Endothelial cell of umbilical vein (primary cell): ENCODE measurements at regions not wholly inside any gene's neighbourhood (a gene's known extent, or its start where the extent isn't known, plus 50 kb on each side); places are given as distances from the start of the nearest gene placed in this dataset.

Experiments
- BruUV-seq: library from RNA; stranded (reverse); fragments of 400-500 nt; replicated peaks from 2 replicates; lab custom pipeline; 2021; lab: Mats Ljungman, UMichigan
- CTCF ChIA-PET: fragments of 300-600, 350-600 bp; sonication (Branson Sonifier 250); formaldehyde crosslinking; loops from one replicate; lab custom pipeline; 2021; ENCODE audit warnings: antibody characterized with exemption, inconsistent platforms; lab: Charles Lee
- POLR2A ChIA-PET: fragments of 300-600, 350-600 bp; sonication (Branson Sonifier 250); formaldehyde crosslinking; loops from one replicate; lab custom pipeline; 2021; ENCODE audit warnings: antibody characterized with exemption, inconsistent platforms; lab: Charles Lee
- DNase-seq: peaks from one replicate; pipeline ENCODE4 v3.0.0-alpha.2; 2011; ENCODE audit warnings: low read depth, low spot score
- FAIRE-seq: peaks from 2 replicates; lab custom pipeline; 2011; peaks lifted over from hg19 to GRCh38; lab: Jason Lieb, UNC
- H2AFZ ChIP-seq: 2 replicates; pipeline ENCODE4 v1.6.0; 2012; ENCODE audit warnings: low read depth, low read length, control low read depth, inconsistent platforms
- H3K27ac ChIP-seq: 2 replicates; pipeline ENCODE4 v1.5.1; 2011; ENCODE audit warnings: low read depth, mild to moderate bottlenecking, control low read depth, low read length, moderate library complexity; ENCODE audit not compliant: insufficient read depth
- H3K27me3 ChIP-seq, 2 experiments: 2 replicates each; pipeline versions ENCODE4 v1.6.0 to v1.6.1; 2011; ENCODE audit warnings: low read length in 2 of 2, mixed read lengths in 1 of 2; ENCODE audit not compliant: control insufficient read depth in 2 of 2, insufficient read depth in 2 of 2
- H3K36me3 ChIP-seq, 2 experiments: 2 replicates in 1 of 2; 3 replicates in 1 of 2; pipeline ENCODE4 v1.5.1; 2011; ENCODE audit warnings: low read length in 2 of 2, mild to moderate bottlenecking in 1 of 2, moderate library complexity in 1 of 2; ENCODE audit not compliant: control insufficient read depth in 2 of 2, insufficient read depth in 2 of 2; ENCODE audit errors: extremely low read depth in 1 of 2
- H3K4me1 ChIP-seq: 3 replicates; pipeline ENCODE4 v1.5.1; 2011; ENCODE audit warnings: mild to moderate bottlenecking, low read length; ENCODE audit not compliant: control insufficient read depth, insufficient read depth; ENCODE audit errors: extremely low read depth
- H3K4me2 ChIP-seq: 2 replicates; pipeline ENCODE4 v1.6.1; 2011; ENCODE audit warnings: low read length, control low read depth, mixed read lengths; ENCODE audit not compliant: insufficient read depth
- H3K4me3 ChIP-seq, 3 experiments: fragments of 200-600 bp in 1 of 3; sonication (generic), shearing (Covaris generic) in 1 of 3; replicated peaks in 1 of 3; 2 replicates each; pipeline ENCODE4 v1.5.1; 2011 to 2016; ENCODE audit warnings: control low read depth in 3 of 3, low read length in 3 of 3, mild to moderate bottlenecking in 2 of 3, inconsistent platforms in 1 of 3, low read depth in 1 of 3, moderate library complexity in 1 of 3; ENCODE audit not compliant: insufficient read depth in 1 of 3
- H3K79me2 ChIP-seq: 2 replicates; pipeline ENCODE4 v1.6.0; 2012; ENCODE audit warnings: low read length, inconsistent platforms; ENCODE audit not compliant: control insufficient read depth, insufficient read depth
- H3K9ac ChIP-seq: replicated peaks from 2 replicates; pipeline ENCODE3; 2011; ENCODE audit warnings: low read length, control low read depth; ENCODE audit not compliant: insufficient read depth; ENCODE audit errors: extremely low read depth
- H3K9me1 ChIP-seq: replicated peaks from 3 replicates; pipeline ENCODE4 v1.6.0; 2011; ENCODE audit warnings: mild to moderate bottlenecking, low read length; ENCODE audit not compliant: control insufficient read depth, insufficient read depth; ENCODE audit errors: extremely low read depth
- H3K9me3 ChIP-seq: replicated peaks from 2 replicates; pipeline ENCODE4 v1.5.1; 2012; ENCODE audit warnings: low read length, inconsistent platforms; ENCODE audit not compliant: control insufficient read depth, insufficient read depth
- H4K20me1 ChIP-seq: replicated peaks from 2 replicates; pipeline ENCODE3; 2011; ENCODE audit warnings: mild to moderate bottlenecking, low read length; ENCODE audit not compliant: control insufficient read depth, insufficient read depth; ENCODE audit errors: extremely low read depth
- CTCF ChIP-seq, 2 donors: IDR thresholded peaks; 1 replicate in 1 of 2; 2 replicates in 1 of 2; pipeline ENCODE4 v1.5.1; 2011; ENCODE audit warnings: low read length in 2 of 2, mild to moderate bottlenecking in 2 of 2, moderate library complexity in 2 of 2, control low read depth in 1 of 2, inconsistent platforms in 1 of 2, low read depth in 1 of 2; ENCODE audit not compliant: insufficient read depth in 1 of 2; ENCODE audit errors: extremely low read depth in 1 of 2
- EZH2 ChIP-seq: IDR thresholded peaks from 2 replicates; pipeline ENCODE4 v1.6.1; 2012; ENCODE audit warnings: borderline replicate concordance, low read depth, mild to moderate bottlenecking, moderate library complexity, low read length, inconsistent platforms; ENCODE audit not compliant: severe bottlenecking
- FOS ChIP-seq: IDR thresholded peaks from 2 replicates; pipeline ENCODE4 v1.6.1; 2011; ENCODE audit warnings: mild to moderate bottlenecking, low read length, moderate library complexity, borderline replicate concordance; ENCODE audit not compliant: insufficient read depth
- GATA2 ChIP-seq: IDR thresholded peaks from 2 replicates; pipeline ENCODE4 v1.7.0; 2011; ENCODE audit warnings: low read depth, mild to moderate bottlenecking, moderate library complexity, mixed read lengths, low read length; ENCODE audit not compliant: insufficient read length, insufficient read depth
- JUN ChIP-seq: IDR thresholded peaks from 2 replicates; pipeline ENCODE4 v1.6.1; 2011; ENCODE audit warnings: borderline replicate concordance, low read depth; ENCODE audit not compliant: insufficient read length, insufficient read depth
- MYC ChIP-seq: IDR thresholded peaks from one replicate; pipeline ENCODE4 v1.6.1; 2011; ENCODE audit warnings: mild to moderate bottlenecking, low read depth, low read length
- POLR2A ChIP-seq: IDR thresholded peaks from 2 replicates; pipeline ENCODE4 v1.6.1; 2012; ENCODE audit warnings: low read depth, mild to moderate bottlenecking, control low read depth, low read length
- POLR2AphosphoS5 ChIP-seq: IDR thresholded peaks from 2 replicates; pipeline ENCODE4 v1.6.1; 2012; ENCODE audit warnings: low read depth, mild to moderate bottlenecking, control low read depth, low read length, moderate library complexity; ENCODE audit not compliant: insufficient read depth
- dilution Hi-C: fragments of 300-500 bp; cut with MboI; formaldehyde crosslinking; loops from one replicate; pipeline ENCODE4 v1.15.0; 2019; ENCODE audit warnings: low sequenced_read_pairs; ENCODE audit not compliant: extremely low pct_ligation_motif_present
- intact Hi-C: fragments of 100-400 bp; cut with micrococcal nuclease; formaldehyde crosslinking; loops from one replicate; pipeline ENCODE4 v1.10.0; 2022
- TF ChIP-seq, protein P1 (sequence below): IDR thresholded peaks from 2 replicates; pipeline ENCODE4 v1.6.1; 2011; ENCODE audit not compliant: insufficient read depth, insufficient read length

GRCh38 chr3:132805071-132805470, 82.9 kb upstream of the NPHP3 start:
- dilution Hi-C loops: no loop called here
- H3K36me3 ChIP-seq: no peaks in the 10 kb centered on the region
- CTCF ChIA-PET: no interaction called here
- intact Hi-C loops: no loop called here
- H3K4me1 ChIP-seq: no peaks in the 10 kb centered on the region
- DNase-seq: no peak
- no TSS peak for BruUV-seq
- no peak overlapping the region for H3K27ac ChIP-seq
- H3K79me2 ChIP-seq: no peaks in the 10 kb centered on the region
- H3K4me3 ChIP-seq: no peak overlapping the region
- H3K9ac ChIP-seq: no peak overlapping the region
- no peaks in the 10 kb centered on the region for H3K9me3 ChIP-seq
- H3K9me1 ChIP-seq: no peaks in the 10 kb centered on the region
- FAIRE-seq: no peak
- H4K20me1 ChIP-seq: no peaks in the 10 kb centered on the region
- H3K4me2 ChIP-seq: no peak overlapping the region
- POLR2A ChIA-PET: interaction anchor here (0.6 kb wide), 1 partner anchor 104 kb away, joined by 4 read pairs; no protein-coding TSS in a partner anchor
- no peaks in the 10 kb centered on the region for H3K27me3 ChIP-seq
- TF ChIP-seq MYC (no peak), EZH2 (no peak), JUN (no peak), POLR2AphosphoS5 (no peak), FOS (no peak), POLR2A (no peak), GATA2 (no peak), CTCF (IDR thresholded peaks at IDR 0.05; ENCODE audit: extremely low read depth in 1 of 2, insufficient read depth in 1 of 2, low read depth in 1 of 2, low read length in 2 of 2) (no peak)
- TF ChIP-seq, protein P1, sequence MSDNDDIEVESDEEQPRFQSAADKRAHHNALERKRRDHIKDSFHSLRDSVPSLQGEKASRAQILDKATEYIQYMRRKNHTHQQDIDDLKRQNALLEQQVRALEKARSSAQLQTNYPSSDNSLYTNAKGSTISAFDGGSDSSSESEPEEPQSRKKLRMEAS: no peak
- no peak overlapping the region for H2AFZ ChIP-seq
